PC-3 (cell line): ENCODE measurements at regions not wholly inside any gene's neighbourhood (a gene's known extent, or its start where the extent isn't known, plus 50 kb on each side); places are given as distances from the start of the nearest gene placed in this dataset.

ENCODE experiments used
- EZH2 ChIP-seq: fragments of 300-600 bp; sonication (generic); IDR thresholded peaks from one replicate; pipeline ENCODE4 v1.6.1; 2017; ENCODE audit warnings: antibody characterized with exemption, mild to moderate bottlenecking, low read length; ENCODE audit not compliant: unreplicated experiment
- TF ChIP-seq, protein P1 (sequence below): fragments of 300-600 bp; sonication (generic); conservative IDR thresholded peaks from 2 replicates; pipeline ENCODE4 v1.5.1; 2017; ENCODE audit warnings: antibody characterized with exemption, low read depth, mild to moderate bottlenecking, low read length

DNA sequence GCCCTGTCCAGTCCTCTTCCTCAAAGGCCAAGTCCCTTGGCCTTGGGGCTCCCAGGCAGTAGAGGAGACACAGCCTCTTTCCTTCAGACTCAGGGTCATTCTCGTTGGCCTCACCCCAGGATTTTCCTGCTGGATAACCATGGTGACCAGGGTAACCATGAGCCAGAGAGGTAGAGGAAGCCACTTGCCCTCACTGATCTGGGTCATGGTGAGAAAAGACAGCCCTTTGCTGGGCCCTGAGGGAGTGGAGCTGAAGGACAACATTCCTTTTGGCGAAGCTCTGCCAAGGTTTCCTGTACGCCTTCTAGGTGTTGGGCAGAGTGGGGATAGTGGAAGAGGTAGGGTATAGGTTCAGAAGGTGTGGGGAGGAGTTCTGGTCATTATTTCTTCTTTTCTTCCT, 53.1 kb upstream of the WNT4 start:
- TF ChIP-seq, protein P1, sequence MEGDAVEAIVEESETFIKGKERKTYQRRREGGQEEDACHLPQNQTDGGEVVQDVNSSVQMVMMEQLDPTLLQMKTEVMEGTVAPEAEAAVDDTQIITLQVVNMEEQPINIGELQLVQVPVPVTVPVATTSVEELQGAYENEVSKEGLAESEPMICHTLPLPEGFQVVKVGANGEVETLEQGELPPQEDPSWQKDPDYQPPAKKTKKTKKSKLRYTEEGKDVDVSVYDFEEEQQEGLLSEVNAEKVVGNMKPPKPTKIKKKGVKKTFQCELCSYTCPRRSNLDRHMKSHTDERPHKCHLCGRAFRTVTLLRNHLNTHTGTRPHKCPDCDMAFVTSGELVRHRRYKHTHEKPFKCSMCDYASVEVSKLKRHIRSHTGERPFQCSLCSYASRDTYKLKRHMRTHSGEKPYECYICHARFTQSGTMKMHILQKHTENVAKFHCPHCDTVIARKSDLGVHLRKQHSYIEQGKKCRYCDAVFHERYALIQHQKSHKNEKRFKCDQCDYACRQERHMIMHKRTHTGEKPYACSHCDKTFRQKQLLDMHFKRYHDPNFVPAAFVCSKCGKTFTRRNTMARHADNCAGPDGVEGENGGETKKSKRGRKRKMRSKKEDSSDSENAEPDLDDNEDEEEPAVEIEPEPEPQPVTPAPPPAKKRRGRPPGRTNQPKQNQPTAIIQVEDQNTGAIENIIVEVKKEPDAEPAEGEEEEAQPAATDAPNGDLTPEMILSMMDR = no peak
- no peak for TF ChIP-seq EZH2
